ENCODE measurements at regions not wholly inside any gene's neighbourhood (a gene's known extent, or its start where the extent isn't known, plus 50 kb on each side); places are given as distances from the start of the nearest gene placed in this dataset.
"Not testable (repeated sequence)": the region's sequence is repeated elsewhere in the genome, so short reads cannot be mapped to it uniquely, and the experiment has no call there.

GRCh38 chr14:57049848-57050247, 218.9 kb downstream of the EXOC5 start:
- H3K4me3 ChIP-seq (ENCODE audit: low read depth, low read length), result no peak overlapping the region
- TF ChIP-seq CTCF (IDR thresholded peaks at IDR 0.05; ENCODE audit: insufficient read depth, low read depth, low read length, missing control alignments), result no peak
- DNase-seq (ENCODE audit: low read depth), result no peak

DNA sequence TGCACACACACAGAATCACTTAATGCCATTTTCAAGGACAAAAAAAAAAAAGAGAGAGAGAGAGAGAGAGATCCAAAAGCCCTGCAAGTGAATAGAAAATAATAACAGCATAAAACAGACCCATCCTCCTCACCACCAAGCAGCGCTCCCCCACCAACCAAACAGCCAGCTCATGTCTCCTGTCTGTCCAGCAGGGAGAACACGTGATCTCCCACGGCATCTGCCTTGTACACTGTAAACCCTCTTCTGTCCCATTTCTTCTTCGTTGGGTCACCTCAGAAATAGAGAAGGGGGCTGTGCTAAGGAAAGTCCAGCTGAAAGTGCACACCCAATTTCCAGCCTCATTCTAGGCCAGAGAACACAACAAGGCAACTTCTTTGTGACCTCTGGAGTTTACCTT, 222.5 kb downstream of the EXOC5 start:
- H3K4me3 ChIP-seq (ENCODE audit: low read depth, low read length), result no peak overlapping the region
- TF ChIP-seq CTCF (IDR thresholded peaks at IDR 0.05; ENCODE audit: insufficient read depth, low read depth, low read length, missing control alignments), result no peak
- no peak for DNase-seq (ENCODE audit: low read depth)

GRCh38 chr14:57044101-57044973, 224.4 kb downstream of the EXOC5 start:
- H3K4me3 ChIP-seq (ENCODE audit: low read depth, low read length); DNase-seq (ENCODE audit: low read depth): not testable (repeated sequence)

GRCh38 chr14:57038689-57039088, 228.4 kb upstream of the OTX2 start:
- TF ChIP-seq CTCF (IDR thresholded peaks at IDR 0.05; ENCODE audit: insufficient read depth, low read depth, low read length, missing control alignments), result no peak
- no peak for DNase-seq (ENCODE audit: low read depth)

DNA sequence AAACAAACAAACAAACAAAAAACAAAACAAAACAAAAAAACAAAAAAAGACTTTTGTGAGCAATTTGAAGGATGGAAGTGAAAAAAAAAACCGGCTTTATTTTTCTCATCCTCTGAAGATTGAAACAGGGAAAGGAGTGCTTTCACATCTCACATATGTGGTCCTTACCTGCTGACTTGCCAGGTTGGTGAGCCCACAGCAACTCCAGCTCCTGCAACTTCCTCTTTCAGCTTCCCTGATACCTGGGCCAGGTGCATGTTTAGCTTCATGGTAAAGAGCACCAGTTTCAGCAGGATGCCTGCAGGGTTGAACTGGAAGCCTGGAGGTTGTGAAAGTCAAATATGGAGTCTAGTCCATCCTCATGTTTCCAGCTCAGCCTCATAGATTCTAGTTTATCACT, 221.2 kb upstream of the OTX2 start:
- no peak for DNase-seq (ENCODE audit: low read depth)
- no peak overlapping the region for H3K4me3 ChIP-seq (ENCODE audit: low read depth, low read length)
- TF ChIP-seq CTCF (IDR thresholded peaks at IDR 0.05; ENCODE audit: insufficient read depth, low read depth, low read length, missing control alignments), result no peak

More at GRCh38 chr14:57038689-57039088, 228.4 kb upstream of the OTX2 start:
- H3K4me3 ChIP-seq (ENCODE audit: low read depth, low read length), result no peak overlapping the region

GRCh38 chr14:57029620-57030253, 219.5 kb upstream of the OTX2 start:
- DNase-seq (ENCODE audit: low read depth), result no peak
- H3K4me3 ChIP-seq (ENCODE audit: low read depth, low read length), result no peak overlapping the region
- no peak for TF ChIP-seq CTCF (IDR thresholded peaks at IDR 0.05; ENCODE audit: insufficient read depth, low read depth, low read length, missing control alignments)

GRCh38 chr14:57025456-57025855, 215.2 kb upstream of the OTX2 start:
- no peak overlapping the region for H3K4me3 ChIP-seq (ENCODE audit: low read depth, low read length)
- no peak for DNase-seq (ENCODE audit: low read depth)
- TF ChIP-seq CTCF (IDR thresholded peaks at IDR 0.05; ENCODE audit: insufficient read depth, low read depth, low read length, missing control alignments), result no peak
